ENCODE measurements at regions not wholly inside any gene's neighbourhood (a gene's known extent, or its start where the extent isn't known, plus 50 kb on each side); places are given as distances from the start of the nearest gene placed in this dataset.

DNA sequence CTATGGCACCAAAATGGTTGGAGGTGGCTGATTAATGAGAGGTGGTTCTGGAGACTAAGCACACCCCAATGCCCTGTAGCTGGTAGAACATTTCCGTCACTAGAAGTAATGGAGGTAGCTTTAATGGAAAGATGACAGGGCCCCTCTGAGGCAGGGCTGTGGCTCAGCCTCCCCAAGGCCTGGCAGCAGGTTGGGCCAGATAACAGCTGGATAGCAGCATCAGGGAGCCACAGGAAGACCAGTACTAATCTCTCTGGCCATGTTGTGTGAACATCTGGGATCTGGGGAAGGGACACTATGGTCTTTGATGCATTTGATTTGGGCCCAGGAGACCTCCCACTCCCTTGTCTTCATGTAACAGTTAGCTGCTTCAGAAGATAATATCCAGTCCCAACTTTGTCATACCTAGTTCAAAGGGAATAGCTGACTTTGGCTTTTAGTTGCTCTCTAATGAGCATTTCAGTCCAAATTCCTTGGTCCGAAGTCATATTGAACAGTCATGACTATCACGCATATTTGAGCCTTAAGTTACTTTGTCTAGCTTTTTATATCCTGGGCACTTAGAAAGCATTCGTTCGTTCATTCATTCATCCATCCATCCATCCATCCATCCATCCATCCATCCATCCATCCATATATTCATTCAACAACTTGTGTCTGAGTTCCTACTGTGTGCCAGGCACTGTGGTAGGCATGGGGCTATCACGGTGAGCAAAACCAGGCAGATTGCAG, 53.0 kb upstream of the LMO2 start (continued):
- TF ChIP-seq, protein P1, sequence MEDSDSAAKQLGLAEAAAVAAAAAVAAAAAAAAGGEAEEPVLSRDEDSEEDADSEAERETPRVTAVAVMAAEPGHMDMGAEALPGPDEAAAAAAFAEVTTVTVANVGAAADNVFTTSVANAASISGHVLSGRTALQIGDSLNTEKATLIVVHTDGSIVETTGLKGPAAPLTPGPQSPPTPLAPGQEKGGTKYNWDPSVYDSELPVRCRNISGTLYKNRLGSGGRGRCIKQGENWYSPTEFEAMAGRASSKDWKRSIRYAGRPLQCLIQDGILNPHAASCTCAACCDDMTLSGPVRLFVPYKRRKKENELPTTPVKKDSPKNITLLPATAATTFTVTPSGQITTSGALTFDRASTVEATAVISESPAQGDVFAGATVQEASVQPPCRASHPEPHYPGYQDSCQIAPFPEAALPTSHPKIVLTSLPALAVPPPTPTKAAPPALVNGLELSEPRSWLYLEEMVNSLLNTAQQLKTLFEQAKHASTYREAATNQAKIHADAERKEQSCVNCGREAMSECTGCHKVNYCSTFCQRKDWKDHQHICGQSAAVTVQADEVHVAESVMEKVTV (CRISPR knock-in tag; IDR thresholded peaks at IDR 0.05), result 0 out of 2 replicates have a peak, but pooled peaks have one; percentile 20
- TF ChIP-seq NCOA6 (IDR thresholded peaks at IDR 0.05) (peak; percentile 54), ELF2 (CRISPR knock-in tag; IDR thresholded peaks at IDR 0.05) (no peak), ZNF586 (CRISPR knock-in tag; conservative IDR thresholded peaks at IDR 0.05) (no peak), FOXP1 (CRISPR knock-in tag; IDR thresholded peaks at IDR 0.05) (peak; percentile 81; the same call in 1 of the 2 replicates), THRAP3 (IDR thresholded peaks at IDR 0.05; ENCODE audit: borderline replicate concordance) (0 out of 2 replicates have a peak, but pooled peaks have one; percentile 44), TBL1XR1 (IDR thresholded peaks at IDR 0.05; ENCODE audit: low read length in 2 of 2) (peak; percentile 98 to 99), HMG20A (CRISPR knock-in tag; conservative IDR thresholded peaks at IDR 0.05) (no peak), BCOR (IDR thresholded peaks at IDR 0.05) (peak; percentile 92), ZNF124 (CRISPR knock-in tag; IDR thresholded peaks at IDR 0.05) (no peak), CCAR2 (IDR thresholded peaks at IDR 0.05; ENCODE audit: low read depth, low read length) (no peak), ZNF41 (CRISPR knock-in tag; conservative IDR thresholded peaks at IDR 0.05) (peak; percentile 75; the same call in 1 of the 2 replicates), POLR2G (IDR thresholded peaks at IDR 0.05; ENCODE audit: low read depth, low read length) (no peak), ASH1L (IDR thresholded peaks at IDR 0.05; ENCODE audit: borderline replicate concordance, low read depth, partially characterized antibody) (no peak), RBM25 (IDR thresholded peaks at IDR 0.05; ENCODE audit: low read depth, low read length, severe bottlenecking) (no peak), LARP7 (IDR thresholded peaks at IDR 0.05) (no peak), RUNX1 (IDR thresholded peaks at IDR 0.05; ENCODE audit: low read depth) (peak; percentile 99), KAT2B (IDR thresholded peaks at IDR 0.05; ENCODE audit: low read depth, low read length) (no peak), NELFE (IDR thresholded peaks at IDR 0.05; ENCODE audit: insufficient read depth, insufficient read length) (no peak)
- TF ChIP-seq, protein P2, sequence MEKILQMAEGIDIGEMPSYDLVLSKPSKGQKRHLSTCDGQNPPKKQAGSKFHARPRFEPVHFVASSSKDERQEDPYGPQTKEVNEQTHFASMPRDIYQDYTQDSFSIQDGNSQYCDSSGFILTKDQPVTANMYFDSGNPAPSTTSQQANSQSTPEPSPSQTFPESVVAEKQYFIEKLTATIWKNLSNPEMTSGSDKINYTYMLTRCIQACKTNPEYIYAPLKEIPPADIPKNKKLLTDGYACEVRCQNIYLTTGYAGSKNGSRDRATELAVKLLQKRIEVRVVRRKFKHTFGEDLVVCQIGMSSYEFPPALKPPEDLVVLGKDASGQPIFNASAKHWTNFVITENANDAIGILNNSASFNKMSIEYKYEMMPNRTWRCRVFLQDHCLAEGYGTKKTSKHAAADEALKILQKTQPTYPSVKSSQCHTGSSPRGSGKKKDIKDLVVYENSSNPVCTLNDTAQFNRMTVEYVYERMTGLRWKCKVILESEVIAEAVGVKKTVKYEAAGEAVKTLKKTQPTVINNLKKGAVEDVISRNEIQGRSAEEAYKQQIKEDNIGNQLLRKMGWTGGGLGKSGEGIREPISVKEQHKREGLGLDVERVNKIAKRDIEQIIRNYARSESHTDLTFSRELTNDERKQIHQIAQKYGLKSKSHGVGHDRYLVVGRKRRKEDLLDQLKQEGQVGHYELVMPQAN (IDR thresholded peaks at IDR 0.05; ENCODE audit: borderline replicate concordance), result no peak
- TF ChIP-seq, protein P3, sequence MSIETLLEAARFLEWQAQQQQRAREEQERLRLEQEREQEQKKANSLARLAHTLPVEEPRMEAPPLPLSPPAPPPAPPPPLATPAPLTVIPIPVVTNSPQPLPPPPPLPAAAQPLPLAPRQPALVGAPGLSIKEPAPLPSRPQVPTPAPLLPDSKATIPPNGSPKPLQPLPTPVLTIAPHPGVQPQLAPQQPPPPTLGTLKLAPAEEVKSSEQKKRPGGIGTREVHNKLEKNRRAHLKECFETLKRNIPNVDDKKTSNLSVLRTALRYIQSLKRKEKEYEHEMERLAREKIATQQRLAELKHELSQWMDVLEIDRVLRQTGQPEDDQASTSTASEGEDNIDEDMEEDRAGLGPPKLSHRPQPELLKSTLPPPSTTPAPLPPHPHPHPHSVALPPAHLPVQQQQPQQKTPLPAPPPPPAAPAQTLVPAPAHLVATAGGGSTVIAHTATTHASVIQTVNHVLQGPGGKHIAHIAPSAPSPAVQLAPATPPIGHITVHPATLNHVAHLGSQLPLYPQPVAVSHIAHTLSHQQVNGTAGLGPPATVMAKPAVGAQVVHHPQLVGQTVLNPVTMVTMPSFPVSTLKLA (conservative IDR thresholded peaks at IDR 0.05), result peak in 1 of 2 experiments; percentile 81; a peak in 3 of 4 replicates

Measured in K562 (cell line).